HG02938 (cell line): ENCODE measurements at regions not wholly inside any gene's neighbourhood (a gene's known extent, or its start where the extent isn't known, plus 50 kb on each side); places are given as distances from the start of the nearest gene placed in this dataset.
"Not testable (repeated sequence)": the region's sequence is repeated elsewhere in the genome, so short reads cannot be mapped to it uniquely, and the experiment has no call there.

Experiments used
- ATAC-seq: cut with Tn5 transposase; IDR thresholded peaks from one replicate; pipeline ENCODE4 v1.9.1; 2021; ENCODE audit warnings: mild to moderate bottlenecking, moderate library complexity; ENCODE audit not compliant: unreplicated experiment

DNA sequence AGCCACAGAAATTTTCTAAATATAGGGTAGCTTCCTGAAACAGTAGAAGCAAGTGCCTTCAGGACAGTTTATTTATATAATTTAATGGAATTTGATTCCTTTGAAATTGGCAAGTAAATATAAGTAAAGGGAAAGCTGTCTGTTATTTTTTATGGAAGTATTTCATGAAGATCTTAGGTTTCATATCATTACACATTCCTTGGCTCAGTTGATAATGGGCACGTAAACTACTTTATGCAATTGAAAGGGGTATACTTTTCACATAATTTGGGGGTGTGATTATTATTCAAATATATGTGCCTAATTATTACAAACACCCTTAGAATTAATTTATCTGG lies 71.1 kb upstream of the RAP1B start:
- no peak for ATAC-seq

DNA sequence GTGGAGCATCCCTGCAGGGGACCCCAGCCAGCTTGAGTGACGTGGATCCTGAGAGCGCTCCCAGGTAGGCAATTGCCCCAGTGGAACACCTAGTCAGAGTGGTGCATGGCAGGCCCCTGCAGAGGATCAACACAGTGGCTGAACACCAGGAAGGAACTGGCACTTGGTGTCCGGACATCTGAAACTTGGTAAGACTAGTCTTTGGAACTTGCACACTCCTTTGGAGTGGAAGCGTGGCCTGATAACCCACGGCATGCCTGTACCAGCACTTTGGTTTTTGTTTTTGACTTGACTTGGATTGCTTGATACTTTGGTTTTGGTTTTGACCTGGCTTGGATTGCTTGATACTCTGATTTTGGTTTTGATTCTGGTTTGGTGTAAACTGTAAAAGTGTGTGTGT lies 69.9 kb upstream of the RAP1B start:
- not testable (repeated sequence) for ATAC-seq

DNA sequence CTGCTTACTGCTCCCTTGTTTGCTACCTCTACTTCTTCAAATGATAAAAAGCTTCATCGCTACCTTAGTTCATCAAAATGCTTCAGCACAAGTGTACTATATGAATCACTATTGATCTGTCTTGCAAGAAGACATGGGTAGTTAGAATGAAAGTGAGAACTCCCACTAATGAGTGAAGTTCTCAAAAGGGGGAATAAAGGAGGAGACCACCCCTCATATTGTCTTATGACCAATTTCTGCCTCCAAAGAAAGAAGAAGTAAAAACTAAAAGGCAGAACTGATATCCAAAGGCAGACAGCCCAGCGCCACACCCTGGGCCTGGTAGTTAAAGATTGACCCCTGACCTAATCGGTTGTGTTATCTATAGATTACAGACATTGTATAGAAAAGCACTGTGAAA lies 63.4 kb upstream of the RAP1B start:
- not testable (repeated sequence) for ATAC-seq

GRCh38 chr12:68552605-68553195 lies 58.0 kb upstream of the RAP1B start:
- ATAC-seq, result not testable (repeated sequence)

- no peak for ATAC-seq
These were observed 53.5 kb upstream of the RAP1B start for GRCh38 chr12:68557011-68557730.

DNA sequence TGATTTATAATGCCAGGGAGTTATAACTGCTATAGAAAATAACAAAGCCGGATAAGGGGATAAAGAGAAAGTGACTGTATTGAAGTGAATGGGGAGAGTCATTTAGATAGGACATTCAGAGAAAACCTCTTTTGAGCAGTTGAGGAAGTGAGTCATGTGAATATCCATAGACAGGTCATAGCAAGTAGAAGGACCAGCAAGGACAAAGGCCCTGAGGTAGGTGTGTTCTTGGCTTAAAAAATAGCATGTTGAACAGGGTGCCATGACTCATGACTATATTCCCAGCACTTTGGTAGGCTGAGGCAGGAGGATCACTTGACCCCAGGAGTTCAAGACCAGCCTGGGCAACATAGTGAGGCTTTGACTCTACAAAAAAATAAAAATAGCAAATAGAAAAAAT lies 51.5 kb upstream of the RAP1B start:
- ATAC-seq, result no peak

DNA sequence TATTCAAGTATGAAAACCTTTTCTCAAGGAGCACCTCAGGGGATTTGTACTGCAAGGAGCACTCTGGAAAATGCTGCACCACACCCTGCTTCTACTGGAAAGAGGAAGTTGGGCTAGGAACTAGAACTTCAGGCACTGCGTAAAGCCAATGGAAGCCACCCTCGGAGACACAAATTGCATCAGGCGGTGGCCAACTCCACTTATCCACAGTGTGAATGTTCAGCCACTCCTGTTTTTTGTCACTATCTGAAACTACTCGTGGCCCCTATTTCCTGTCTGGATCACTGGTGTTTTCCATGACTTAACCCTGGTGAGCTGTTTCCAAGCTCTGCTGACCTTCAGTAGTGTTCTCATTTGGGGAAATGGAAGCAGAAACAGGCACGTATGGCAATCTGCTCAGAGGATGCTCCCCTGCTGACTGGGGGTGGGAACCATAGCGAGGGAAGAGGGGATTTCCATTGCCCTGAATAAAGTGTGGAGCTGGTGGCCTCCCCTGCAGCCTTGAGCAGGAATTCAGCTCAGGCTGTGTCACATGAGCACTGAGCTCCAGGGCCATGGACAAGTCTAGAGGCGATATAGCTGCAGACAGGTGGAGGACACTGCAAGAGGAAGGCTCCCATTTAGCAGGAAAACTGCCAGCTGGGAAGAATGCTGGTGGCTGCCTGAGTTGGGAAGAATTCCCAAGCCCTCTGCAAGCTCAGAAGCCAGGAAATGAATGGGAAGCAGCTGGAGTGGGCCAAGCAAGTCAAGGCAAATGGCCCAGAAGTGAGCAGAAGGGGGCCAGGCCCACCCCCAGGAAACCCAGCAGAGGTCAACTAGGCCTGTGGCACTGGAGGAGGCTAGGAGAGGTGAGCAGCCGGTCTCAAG lies 50.5 kb upstream of the RAP1B start:
- no peak for ATAC-seq

- ATAC-seq, result no peak
These were observed 49.8 kb upstream of the RAP1B start for GRCh38 chr12:68560851-68561422.
